GM19463 (cell line): ENCODE measurements at regions not wholly inside any gene's neighbourhood (a gene's known extent, or its start where the extent isn't known, plus 50 kb on each side); places are given as distances from the start of the nearest gene placed in this dataset.

Experiments
- ATAC-seq: cut with Tn5 transposase; IDR thresholded peaks from one replicate; pipeline ENCODE4 v1.9.1; 2021; ENCODE audit warnings: mild to moderate bottlenecking, moderate library complexity; ENCODE audit not compliant: unreplicated experiment

GRCh38 chr6:45714006-45714730 lies 301.5 kb downstream of the CLIC5 start:
- no peak for ATAC-seq
